K562 (cell line): ENCODE measurements at regions not wholly inside any gene's neighbourhood (a gene's known extent, or its start where the extent isn't known, plus 50 kb on each side); places are given as distances from the start of the nearest gene placed in this dataset.

Experiments used
- ATAC-seq: fragments of 200-7000 bp; cut with Tn5 transposase; 3 replicates; pipeline ENCODE4 v1.9.1; 2020; ENCODE audit warnings: moderate library complexity
- BruUV-seq: library from RNA; stranded (reverse); fragments of 400-500 nt; replicated peaks from 2 replicates; lab custom pipeline; 2021; lab: Mats Ljungman, UMichigan
- CTCF ChIA-PET: fragments of 300-600 bp; formaldehyde crosslinking; extraction: SDS; loops from one replicate; lab custom pipeline; 2021; ENCODE audit warnings: low intra/inter-chr PET ratio; lab: Yijun Ruan, JAX
- POLR2A ChIA-PET: fragments of 300-600, 350-650 bp; sonication (Branson Sonifier 250); formaldehyde crosslinking; extraction: SDS; loops from one replicate; lab custom pipeline; 2021; ENCODE audit warnings: antibody characterized with exemption, inconsistent platforms; lab: Yijun Ruan, JAX
- DNase-seq, 4 experiments: peaks; one replicate each; pipeline versions ENCODE4 v3.0.0 to v3.0.0-alpha.2; 2011 to 2018; ENCODE audit warnings: low spot score in 3 of 4, mixed read lengths in 3 of 4; ENCODE audit errors: extremely low read depth in 1 of 4
- FAIRE-seq: peaks from 2 replicates; lab custom pipeline; 2011; peaks lifted over from hg19 to GRCh38; lab: Jason Lieb, UNC
- H2AFZ ChIP-seq: 2 replicates; pipeline ENCODE4 v1.6.0; 2011; ENCODE audit warnings: low read depth, low read length, control low read depth, inconsistent platforms
- H3K27ac ChIP-seq: fragments of 200-600 bp; 3 replicates; pipeline ENCODE4 v1.8.0; 2011; ENCODE audit warnings: low read depth, mild to moderate bottlenecking, control low read depth, inconsistent platforms, low read length, moderate library complexity, mixed read lengths; ENCODE audit errors: extremely low read depth
- H3K27me3 ChIP-seq, 2 experiments: fragments of 300-600 bp in 1 of 2; 2 replicates in 1 of 2; 3 replicates in 1 of 2; pipeline versions ENCODE4 v1.6.0 to v1.8.0; 2011; ENCODE audit warnings: inconsistent platforms in 2 of 2, low read length in 2 of 2, mild to moderate bottlenecking in 1 of 2, mixed read lengths in 1 of 2, moderate library complexity in 1 of 2; ENCODE audit not compliant: control insufficient read depth in 2 of 2, insufficient read depth in 2 of 2
- H3K36me3 ChIP-seq: fragments of 300-600 bp; 3 replicates; pipeline ENCODE4 v1.8.0; 2011; ENCODE audit warnings: mild to moderate bottlenecking, low read length, inconsistent platforms; ENCODE audit not compliant: control insufficient read depth, insufficient read depth
- H3K4me1 ChIP-seq, 2 experiments: fragments of 200-600 bp in 1 of 2; replicated peaks in 1 of 2; 2 replicates in 1 of 2; 3 replicates in 1 of 2; pipeline versions ENCODE4 v1.5.1 to v1.8.0; 2011; ENCODE audit warnings: inconsistent platforms in 2 of 2, low read length in 2 of 2, mild to moderate bottlenecking in 1 of 2, mixed read lengths in 1 of 2, moderate library complexity in 1 of 2; ENCODE audit not compliant: control insufficient read depth in 2 of 2, insufficient read depth in 2 of 2
- H3K4me2 ChIP-seq: 2 replicates; pipeline ENCODE4 v1.6.1; 2011; ENCODE audit warnings: low read length, control low read depth, inconsistent platforms, mixed read lengths; ENCODE audit not compliant: insufficient read depth
- H3K4me3 ChIP-seq: fragments of 200-600 bp; sonication (generic), shearing (Covaris generic); 2 replicates; pipeline ENCODE4 v1.5.1; 2016; ENCODE audit warnings: control low read depth, inconsistent platforms
- H3K79me2 ChIP-seq: fragments of 200-600 bp; 3 replicates; pipeline ENCODE4 v1.8.0; 2011; ENCODE audit warnings: low read length, inconsistent platforms; ENCODE audit not compliant: control insufficient read depth, insufficient read depth
- H3K9ac ChIP-seq, 2 experiments: 2 replicates each; pipeline versions ENCODE4 v1.6.0 to v1.6.1; 2011; ENCODE audit warnings: low read depth in 2 of 2, low read length in 2 of 2, control low read depth in 1 of 2, inconsistent platforms in 1 of 2, mild to moderate bottlenecking in 1 of 2, mixed read lengths in 1 of 2; ENCODE audit not compliant: insufficient read depth in 1 of 2
- H3K9me1 ChIP-seq: one replicate; pipeline ENCODE4 v1.6.0; 2011; ENCODE audit warnings: inconsistent platforms, mild to moderate bottlenecking, low read length, moderate library complexity; ENCODE audit not compliant: control insufficient read depth, insufficient read depth
- H3K9me3 ChIP-seq: replicated peaks from 2 replicates; pipeline ENCODE4 v1.5.1; 2011; ENCODE audit warnings: low read depth, low read length, inconsistent platforms; ENCODE audit not compliant: control insufficient read depth, insufficient read depth
- H4K20me1 ChIP-seq: replicated peaks from 2 replicates; pipeline ENCODE4 v1.6.1; 2011; ENCODE audit warnings: low read length, inconsistent platforms, mixed read lengths; ENCODE audit not compliant: control insufficient read depth, insufficient read depth
- ARID2 ChIP-seq: fragments of 450-650 bp; IDR thresholded peaks from 2 replicates; pipeline ENCODE4 v1.6.1; 2017; ENCODE audit warnings: antibody characterized with exemption, mild to moderate bottlenecking
- ETV1 ChIP-seq: fragments of 450-650 bp; conservative IDR thresholded peaks from 2 replicates; pipeline ENCODE4 v1.6.1; 2016; ENCODE audit warnings: missing genetic modification characterization, control low read depth, low read depth, missing compliant biosample characterization
- FIP1L1 ChIP-seq: fragments of 200-400 bp; formaldehyde crosslinking; IDR thresholded peaks from 2 replicates; pipeline ENCODE4 v1.6.1; 2018; ENCODE audit warnings: mild to moderate bottlenecking, low read depth, low read length; ENCODE audit not compliant: poor library complexity, severe bottlenecking
- FOXM1 ChIP-seq, 2 experiments: fragments of 450-650 bp in 1 of 2; sonication (generic) in 1 of 2; formaldehyde crosslinking in 1 of 2; IDR thresholded peaks; 2 replicates each; pipeline versions ENCODE4 v1.6.1 to v1.9.0; 2017 to 2022; ENCODE audit warnings: low read depth in 2 of 2, mild to moderate bottlenecking in 2 of 2, missing genetic modification reagents in 1 of 2, moderate library complexity in 1 of 2
- GTF2F1 ChIP-seq: IDR thresholded peaks from 2 replicates; pipeline ENCODE4 v1.6.1; 2011; ENCODE audit warnings: low read depth, low read length, improper control_type of control experiment
- MYBL2 ChIP-seq, 2 experiments: fragments of 450-650 bp in 1 of 2; sonication (generic) in 1 of 2; formaldehyde crosslinking in 1 of 2; IDR thresholded peaks; 2 replicates each; pipeline versions ENCODE4 v1.6.1 to v1.8.1; 2017 to 2022; ENCODE audit warnings: borderline replicate concordance in 1 of 2, inconsistent platforms in 1 of 2, low read depth in 1 of 2, mild to moderate bottlenecking in 1 of 2, missing genetic modification reagents in 1 of 2, moderate library complexity in 1 of 2
- NELFE ChIP-seq: IDR thresholded peaks from 2 replicates; pipeline ENCODE4 v1.6.1; 2011; ENCODE audit warnings: mild to moderate bottlenecking; ENCODE audit not compliant: insufficient read depth, insufficient read length
- TAF15 ChIP-seq: fragments of 200-400 bp; formaldehyde crosslinking; IDR thresholded peaks from 2 replicates; pipeline ENCODE4 v1.6.1; 2017; ENCODE audit warnings: mild to moderate bottlenecking, low read depth, low read length, moderate library complexity
- TAF9B ChIP-seq: fragments of 450-650 bp; IDR thresholded peaks from 2 replicates; pipeline ENCODE4 v1.6.1; 2018; ENCODE audit warnings: mild to moderate bottlenecking; ENCODE audit not compliant: partially characterized antibody
- U2AF1 ChIP-seq: fragments of 200-400 bp; formaldehyde crosslinking; optimal IDR thresholded peaks from 2 replicates; pipeline ENCODE3; 2017; ENCODE audit warnings: mild to moderate bottlenecking, low read depth, low read length, moderate library complexity
- ZBTB8A ChIP-seq: fragments of 450-650 bp; IDR thresholded peaks from 2 replicates; pipeline ENCODE4 v1.6.1; 2018; ENCODE audit warnings: mild to moderate bottlenecking, moderate library complexity; ENCODE audit not compliant: partially characterized antibody
- ZNF282 ChIP-seq: sonication (generic); formaldehyde crosslinking; IDR thresholded peaks from 2 replicates; pipeline ENCODE4 v1.8.1; 2023; ENCODE audit warnings: missing genetic modification reagents
- ZNF584 ChIP-seq: fragments of 200-800 bp; sonication (Bioruptor generic); IDR thresholded peaks from 2 replicates; pipeline ENCODE4 v1.6.1; 2016; ENCODE audit warnings: low read depth, mild to moderate bottlenecking, missing genetic modification characterization, missing compliant biosample characterization
- ZSCAN32 ChIP-seq: fragments of 450-650 bp; formaldehyde crosslinking; IDR thresholded peaks from 2 replicates; pipeline ENCODE4 v1.4.0; 2020; ENCODE audit warnings: mild to moderate bottlenecking, moderate library complexity
- WGBS: fragments of 100-300 bp; shearing (Covaris generic); methylation state at CpG from one replicate; pipeline ENCODE4 v1.1.6; 2016; ENCODE audit warnings: low coverage, mixed read lengths; ENCODE audit not compliant: insufficient coverage; ENCODE audit errors: missing lambda C conversion rate; 5-methylcytosine and 5-hydroxymethylcytosine counted together
- in situ Hi-C: fragments of 300-500 bp; cut with MboI; formaldehyde crosslinking; loops from 4 replicates; pipeline ENCODE4 v1.15.0; 2018; ENCODE audit warnings: inconsistent platforms, mixed read lengths
- intact Hi-C: fragments of 100-400 bp; cut with micrococcal nuclease; formaldehyde crosslinking; loops from 2 replicates; pipeline ENCODE4 v1.14.2; 2022

DNA sequence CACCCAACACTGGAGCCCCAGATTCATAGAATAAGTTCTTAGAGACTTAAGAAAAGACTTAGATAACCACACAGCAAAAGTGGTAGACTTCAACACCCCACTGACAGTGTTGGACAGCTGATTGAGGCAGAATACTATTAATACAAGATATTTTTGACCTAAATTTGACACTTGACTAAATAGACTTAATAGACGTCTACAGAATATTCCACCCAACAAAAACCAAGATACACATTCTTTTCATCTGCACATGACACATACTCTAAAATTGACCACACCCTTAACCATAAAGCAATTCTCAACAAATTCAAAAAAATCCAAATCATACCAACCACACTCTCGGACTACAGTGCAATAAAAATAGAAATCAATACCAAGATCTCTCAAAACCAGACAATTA, 179.8 kb upstream of the TPM1 start:
- no peak for TF ChIP-seq FOXM1 (IDR thresholded peaks at IDR 0.05; ENCODE audit: low read depth)
- TF ChIP-seq FOXM1 (CRISPR knock-in tag; IDR thresholded peaks at IDR 0.05; ENCODE audit: low read depth), result no peak
- TF ChIP-seq TAF9B, result no peak
- TF ChIP-seq NELFE, result no peak
- TF ChIP-seq ZSCAN32 (CRISPR knock-in tag), result no peak
- no peak for TF ChIP-seq MYBL2 (IDR thresholded peaks at IDR 0.05; ENCODE audit: low read depth)
- no peak for TF ChIP-seq MYBL2 (CRISPR knock-in tag; IDR thresholded peaks at IDR 0.05; ENCODE audit: borderline replicate concordance)
- no peak for TF ChIP-seq ZNF282 (CRISPR knock-in tag)
- TF ChIP-seq FIP1L1, result no peak
- no peak for TF ChIP-seq U2AF1
- no peak for TF ChIP-seq ARID2
- no peak for TF ChIP-seq TAF15
- TF ChIP-seq ZNF584 (CRISPR knock-in tag), result no peak
- no peak for TF ChIP-seq ETV1
- no peak for TF ChIP-seq GTF2F1
- TF ChIP-seq ZBTB8A, result no peak

More for the DNA sequence above, 179.8 kb upstream of the TPM1 start:
- Histone ChIP-seq H3K4me3 (no peak overlapping the region), H4K20me1 (no peaks in the 10 kb centered on the region), H3K9me1 (no peaks in the 10 kb centered on the region), H3K4me2 (no peak overlapping the region), H3K79me2 (no peaks in the 10 kb centered on the region), H3K27ac (no peak overlapping the region), H3K9ac (no peak overlapping the region), H3K36me3 (no peaks in the 10 kb centered on the region), H3K9me3 (no peaks in the 10 kb centered on the region), H2AFZ (no peak overlapping the region), H3K27me3 (peaks cover 3 to 10% of the 10 kb centered on the region in 2 experiments; a peak in 3 of 5 replicates), H3K4me1 (no peaks in the 10 kb centered on the region)
- DNase-seq (no peak), ATAC-seq (no peak), FAIRE-seq (no peak)
- 0% methylated on average over 2 of the region's 2 CpGs for WGBS
- in situ Hi-C loops, result no loop called here
- BruUV-seq, result no TSS peak
- ChIA-PET CTCF (no interaction called here), POLR2A (interaction anchor here (1.0 kb wide), 1 partner anchor 8 kb away, joined by 3 read pairs; no protein-coding TSS in a partner anchor)
- intact Hi-C loops, result no loop called here
